Effector memory CD8-positive, alpha-beta T cell (primary cell): ENCODE measurements at regions not wholly inside any gene's neighbourhood (a gene's known extent, or its start where the extent isn't known, plus 50 kb on each side); places are given as distances from the start of the nearest gene placed in this dataset.

Experiments used
- ATAC-seq: fragments of 150-1000 bp; cut with Tn5 transposase; replicated peaks from 2 replicates; pipeline ENCODE4 v1.10.0; 2021; ENCODE audit warnings: mild to moderate bottlenecking, moderate library complexity
- DNase-seq, 3 experiments: peaks; one replicate each; pipeline ENCODE4 v3.0.0; 2021
- H3K27ac Mint-ChIP-seq, 2 donors: one replicate each; pipeline ENCODE4 v1.8.0; 2022; ENCODE audit warnings: mild to moderate bottlenecking in 2 of 2, mixed read lengths in 2 of 2, moderate library complexity in 2 of 2
- H3K27me3 Mint-ChIP-seq, 2 donors: one replicate each; pipeline ENCODE4 v1.8.0; 2022; ENCODE audit warnings: mixed read lengths in 2 of 2
- H3K36me3 Mint-ChIP-seq: one replicate; pipeline ENCODE4 v1.8.0; 2022; ENCODE audit warnings: mild to moderate bottlenecking, moderate library complexity, mixed read lengths; ENCODE audit not compliant: insufficient read depth
- H3K4me1 Mint-ChIP-seq, 2 donors: one replicate each; pipeline ENCODE4 v1.8.0; 2022; ENCODE audit warnings: low read depth in 2 of 2, mixed read lengths in 2 of 2
- H3K4me3 Mint-ChIP-seq, 2 donors: one replicate each; pipeline ENCODE4 v1.8.0; 2022; ENCODE audit warnings: mild to moderate bottlenecking in 2 of 2, mixed read lengths in 2 of 2, moderate library complexity in 2 of 2
- H3K9me3 Mint-ChIP-seq, 2 donors: one replicate each; pipeline ENCODE4 v1.8.0; 2022; ENCODE audit warnings: mixed read lengths in 2 of 2

GRCh38 chr10:3946234-3947229 lies 161.5 kb upstream of the KLF6 start:
- Mint-ChIP-seq H3K4me1 (peaks cover 59 to 77% of the 10 kb centered on the region in 2 donors), H3K36me3 (peaks cover 47% of the 10 kb centered on the region), H3K27ac (peak overlapping the region; percentile 98 to 99), H3K4me3 (peak overlapping the region; percentile 68 to 87), H3K27me3 (no peaks in the 10 kb centered on the region), H3K9me3 (no peaks in the 10 kb centered on the region)
- DNase-seq (no peak), ATAC-seq (no peak)

- ATAC-seq (no peak), DNase-seq (no peak)
- Mint-ChIP-seq H3K4me1 (peaks cover 53 to 68% of the 10 kb centered on the region in 2 donors), H3K36me3 (peaks cover 39% of the 10 kb centered on the region), H3K9me3 (no peaks in the 10 kb centered on the region), H3K4me3 (peak overlapping the region; percentile 68 to 87), H3K27ac (peak overlapping the region; percentile 98 to 99), H3K27me3 (no peaks in the 10 kb centered on the region)
These were observed 160.0 kb upstream of the KLF6 start for GRCh38 chr10:3945026-3945425.

- no peak for DNase-seq
- no peak for ATAC-seq
- peak overlapping the region; percentile 68 to 87 for H3K4me3 Mint-ChIP-seq
- H3K27me3 Mint-ChIP-seq: no peaks in the 10 kb centered on the region
- peaks cover 39% of the 10 kb centered on the region for H3K36me3 Mint-ChIP-seq
- H3K4me1 Mint-ChIP-seq: peaks cover 48 to 64% of the 10 kb centered on the region in 2 donors
- peak overlapping the region; percentile 98 to 99 for H3K27ac Mint-ChIP-seq
- H3K9me3 Mint-ChIP-seq: no peaks in the 10 kb centered on the region
These were observed 159.6 kb upstream of the KLF6 start for GRCh38 chr10:3944591-3944990.

- peaks cover 35% of the 10 kb centered on the region for H3K36me3 Mint-ChIP-seq
- no peaks in the 10 kb centered on the region for H3K9me3 Mint-ChIP-seq
- no peak for DNase-seq
- peaks cover 45 to 60% of the 10 kb centered on the region in 2 donors for H3K4me1 Mint-ChIP-seq
- no peak for ATAC-seq
- no peaks in the 10 kb centered on the region for H3K27me3 Mint-ChIP-seq
- peak overlapping the region; percentile 13 to 39 for H3K4me3 Mint-ChIP-seq
- peak overlapping the region; percentile 68 to 99 for H3K27ac Mint-ChIP-seq
These were observed 158.8 kb upstream of the KLF6 start for GRCh38 chr10:3943695-3944257.

GRCh38 chr10:3942937-3943489 lies 158.0 kb upstream of the KLF6 start:
- H3K27ac Mint-ChIP-seq: peak overlapping the region; percentile 68 to 72
- H3K4me3 Mint-ChIP-seq: peak overlapping the region; percentile 19 to 39
- H3K4me1 Mint-ChIP-seq: peaks cover 38 to 52% of the 10 kb centered on the region in 2 donors
- no peak for ATAC-seq
- no peak for DNase-seq
- no peaks in the 10 kb centered on the region for H3K27me3 Mint-ChIP-seq
- H3K36me3 Mint-ChIP-seq: peaks cover 28% of the 10 kb centered on the region
- no peaks in the 10 kb centered on the region for H3K9me3 Mint-ChIP-seq

GRCh38 chr10:3941676-3942075 lies 156.7 kb upstream of the KLF6 start:
- DNase-seq (no peak), ATAC-seq (no peak)
- Mint-ChIP-seq H3K36me3 (peaks cover 19% of the 10 kb centered on the region), H3K4me1 (peaks cover 38 to 47% of the 10 kb centered on the region in 2 donors), H3K9me3 (no peaks in the 10 kb centered on the region), H3K4me3 (no peak overlapping the region), H3K27me3 (no peaks in the 10 kb centered on the region), H3K27ac (peak overlapping the region; percentile 38 to 68)

- DNase-seq (no peak), ATAC-seq (no peak)
- Mint-ChIP-seq H3K4me3 (peak overlapping the region; percentile 15 to 43), H3K4me1 (peaks cover 32 to 44% of the 10 kb centered on the region in 2 donors), H3K27me3 (no peaks in the 10 kb centered on the region), H3K36me3 (peaks cover 6% of the 10 kb centered on the region), H3K9me3 (no peaks in the 10 kb centered on the region), H3K27ac (peak overlapping the region; percentile 96 to 98)
These were observed 151.5 kb upstream of the KLF6 start for GRCh38 chr10:3936422-3937040.

- peaks cover 6% of the 10 kb centered on the region for H3K36me3 Mint-ChIP-seq
- H3K27me3 Mint-ChIP-seq: no peaks in the 10 kb centered on the region
- peak overlapping the region; percentile 74 to 78 for H3K4me3 Mint-ChIP-seq
- H3K9me3 Mint-ChIP-seq: no peaks in the 10 kb centered on the region
- ATAC-seq (no peak), DNase-seq (no peak)
- peak overlapping the region; percentile 96 to 98 for H3K27ac Mint-ChIP-seq
- H3K4me1 Mint-ChIP-seq: peaks cover 35 to 41% of the 10 kb centered on the region in 2 donors
These were observed 150.9 kb upstream of the KLF6 start for GRCh38 chr10:3935933-3936359.

- ATAC-seq (peak; percentile 93), DNase-seq (peak; percentile 33 to 54 (median 36))
- Mint-ChIP-seq H3K36me3 (peaks cover 6% of the 10 kb centered on the region), H3K4me1 (peaks cover 35 to 41% of the 10 kb centered on the region in 2 donors), H3K9me3 (no peaks in the 10 kb centered on the region), H3K4me3 (peak overlapping the region; percentile 74 to 78), H3K27me3 (no peaks in the 10 kb centered on the region), H3K27ac (peak overlapping the region; percentile 96 to 98)
These were observed 150.1 kb upstream of the KLF6 start for GRCh38 chr10:3935141-3935540.

- Mint-ChIP-seq H3K36me3 (peaks cover 6% of the 10 kb centered on the region), H3K27me3 (no peaks in the 10 kb centered on the region), H3K9me3 (no peaks in the 10 kb centered on the region), H3K4me3 (peak overlapping the region in 1 of 2 donors; percentile 78), H3K4me1 (peaks cover 39 to 47% of the 10 kb centered on the region in 2 donors), H3K27ac (peak overlapping the region; percentile 96 to 98)
- no peak for ATAC-seq
- no peak for DNase-seq
These were observed 148.7 kb upstream of the KLF6 start for GRCh38 chr10:3933733-3934132.

- Mint-ChIP-seq H3K4me1 (peaks cover 40 to 47% of the 10 kb centered on the region in 2 donors), H3K4me3 (no peak overlapping the region)
- ATAC-seq: no peak
These were observed 147.8 kb upstream of the KLF6 start for GRCh38 chr10:3932597-3933375.

GRCh38 chr10:3931901-3932300 lies 146.9 kb upstream of the KLF6 start:
- no peak for DNase-seq
- Mint-ChIP-seq H3K27me3 (no peaks in the 10 kb centered on the region), H3K4me1 (peaks cover 38 to 47% of the 10 kb centered on the region in 2 donors), H3K4me3 (no peak overlapping the region), H3K36me3 (peaks cover 6% of the 10 kb centered on the region), H3K9me3 (no peaks in the 10 kb centered on the region), H3K27ac (no peak overlapping the region)
- no peak for ATAC-seq

More at GRCh38 chr10:3932597-3933375, 147.8 kb upstream of the KLF6 start:
- Mint-ChIP-seq H3K27me3 (no peaks in the 10 kb centered on the region), H3K9me3 (no peaks in the 10 kb centered on the region), H3K36me3 (peaks cover 6% of the 10 kb centered on the region), H3K27ac (peak overlapping the region in 1 of 2 donors; percentile 22)
- DNase-seq: no peak
